ENCODE measurements at regions not wholly inside any gene's neighbourhood (a gene's known extent, or its start where the extent isn't known, plus 50 kb on each side); places are given as distances from the start of the nearest gene placed in this dataset.

- H4K5ac ChIP-seq (ENCODE audit: low read depth, low read length), result no peak overlapping the region
- H4K8ac ChIP-seq (ENCODE audit: low read depth in 2 of 2, low read length in 2 of 2), result no peak overlapping the region
- 71% methylated on average over 1 of the region's 3 CpGs; no CpG with 5 or more reads in 1 of the 2 experiments for WGBS, 2 experiments (ENCODE audit: extremely low coverage in 2 of 2, insufficient read length in 1 of 2)
- no peaks in the 10 kb centered on the region for H4K20me1 ChIP-seq (ENCODE audit: insufficient read depth, low read length)
- DNase-seq (no peak), ATAC-seq (ENCODE audit: low read depth) (no peak)
- no peaks in the 10 kb centered on the region for H3K36me3 ChIP-seq (ENCODE audit: control insufficient read depth, insufficient read depth, low read length)
- H3K23ac ChIP-seq (ENCODE audit: low read depth, low read length), result no peak overlapping the region
- H2AFZ ChIP-seq (replicated peaks; ENCODE audit: low read length, poor library complexity), result no peak overlapping the region
- in situ Hi-C loops (cut with MboI; ENCODE audit: low sequenced_read_pairs) (no loop called here), dilution Hi-C loops (cut with HindIII; ENCODE audit: low sequenced_read_pairs, unreplicated experiment) (no loop called here), intact Hi-C loops (cut with micrococcal nuclease) (no loop called here)
- no peak overlapping the region for H3K9ac ChIP-seq (ENCODE audit: low read depth, low read length)
- TF ChIP-seq ELK1 (IDR thresholded peaks at IDR 0.05; ENCODE audit: borderline replicate concordance, low read depth, low read length) (no peak), RFX5 (IDR thresholded peaks at IDR 0.05; ENCODE audit: low read depth, low read length) (no peak), SMC3 (IDR thresholded peaks at IDR 0.05; ENCODE audit: low read depth, low read length) (no peak), FOS (IDR thresholded peaks at IDR 0.05; ENCODE audit: low read depth, low read length) (no peak), RCOR1 (IDR thresholded peaks at IDR 0.05; ENCODE audit: insufficient replicate concordance, low read length) (no peak), RAD21 (IDR thresholded peaks at IDR 0.05; ENCODE audit: low read length) (no peak), MAZ (IDR thresholded peaks at IDR 0.05; ENCODE audit: borderline replicate concordance, low read depth, low read length) (no peak), BHLHE40 (IDR thresholded peaks at IDR 0.05; ENCODE audit: low read depth, low read length) (no peak), CEBPB (IDR thresholded peaks at IDR 0.05; ENCODE audit: low read depth, low read length) (no peak), MAFK (IDR thresholded peaks at IDR 0.05; ENCODE audit: low read depth, low read length) (no peak), CHD1 (IDR thresholded peaks at IDR 0.05; ENCODE audit: low read depth, low read length) (no peak), MXI1 (IDR thresholded peaks at IDR 0.05; ENCODE audit: borderline replicate concordance, low read depth, low read length) (no peak), NFE2L2 (IDR thresholded peaks at IDR 0.05; ENCODE audit: low read depth, low read length) (no peak), POLR2A (IDR thresholded peaks at IDR 0.05; ENCODE audit: low read depth, low read length) (no peak)
- TF ChIP-seq, protein P1, sequence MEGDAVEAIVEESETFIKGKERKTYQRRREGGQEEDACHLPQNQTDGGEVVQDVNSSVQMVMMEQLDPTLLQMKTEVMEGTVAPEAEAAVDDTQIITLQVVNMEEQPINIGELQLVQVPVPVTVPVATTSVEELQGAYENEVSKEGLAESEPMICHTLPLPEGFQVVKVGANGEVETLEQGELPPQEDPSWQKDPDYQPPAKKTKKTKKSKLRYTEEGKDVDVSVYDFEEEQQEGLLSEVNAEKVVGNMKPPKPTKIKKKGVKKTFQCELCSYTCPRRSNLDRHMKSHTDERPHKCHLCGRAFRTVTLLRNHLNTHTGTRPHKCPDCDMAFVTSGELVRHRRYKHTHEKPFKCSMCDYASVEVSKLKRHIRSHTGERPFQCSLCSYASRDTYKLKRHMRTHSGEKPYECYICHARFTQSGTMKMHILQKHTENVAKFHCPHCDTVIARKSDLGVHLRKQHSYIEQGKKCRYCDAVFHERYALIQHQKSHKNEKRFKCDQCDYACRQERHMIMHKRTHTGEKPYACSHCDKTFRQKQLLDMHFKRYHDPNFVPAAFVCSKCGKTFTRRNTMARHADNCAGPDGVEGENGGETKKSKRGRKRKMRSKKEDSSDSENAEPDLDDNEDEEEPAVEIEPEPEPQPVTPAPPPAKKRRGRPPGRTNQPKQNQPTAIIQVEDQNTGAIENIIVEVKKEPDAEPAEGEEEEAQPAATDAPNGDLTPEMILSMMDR (conservative IDR thresholded peaks at IDR 0.05; ENCODE audit: low read depth, low read length), result no peak
- TF ChIP-seq, protein P2, sequence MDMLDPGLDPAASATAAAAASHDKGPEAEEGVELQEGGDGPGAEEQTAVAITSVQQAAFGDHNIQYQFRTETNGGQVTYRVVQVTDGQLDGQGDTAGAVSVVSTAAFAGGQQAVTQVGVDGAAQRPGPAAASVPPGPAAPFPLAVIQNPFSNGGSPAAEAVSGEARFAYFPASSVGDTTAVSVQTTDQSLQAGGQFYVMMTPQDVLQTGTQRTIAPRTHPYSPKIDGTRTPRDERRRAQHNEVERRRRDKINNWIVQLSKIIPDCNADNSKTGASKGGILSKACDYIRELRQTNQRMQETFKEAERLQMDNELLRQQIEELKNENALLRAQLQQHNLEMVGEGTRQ (IDR thresholded peaks at IDR 0.05; ENCODE audit: low read depth, low read length), result no peak
- no peak overlapping the region for H3K14ac ChIP-seq (replicated peaks; ENCODE audit: low read depth, low read length)
- no peaks in the 10 kb centered on the region for H3K4me1 ChIP-seq (ENCODE audit: control insufficient read depth, insufficient read depth, low read length)
- no peak overlapping the region for H3K4me3 ChIP-seq (ENCODE audit: insufficient read depth, low read depth, low read length)
- ChIA-PET CTCF (no interaction called here), POLR2A (ENCODE audit: unreplicated experiment) (no interaction called here)
- H2BK15ac ChIP-seq (ENCODE audit: low read depth, low read length), result no peak overlapping the region
- H2BK120ac ChIP-seq (ENCODE audit: low read depth, low read length), result no peak overlapping the region
- BruUV-seq (replicated peaks), result no TSS peak
- no peak overlapping the region for H3K4me2 ChIP-seq (ENCODE audit: low read depth, low read length)
- no peak overlapping the region for H3K18ac ChIP-seq (ENCODE audit: low read depth, low read length)
- H3K9me3 ChIP-seq (ENCODE audit: control insufficient read depth, insufficient read depth, low read length), result no peaks in the 10 kb centered on the region
- H2BK20ac ChIP-seq (ENCODE audit: low read depth, low read length), result no peak overlapping the region
- H2AK9ac ChIP-seq (replicated peaks; ENCODE audit: low read depth, low read length, poor library complexity), result no peak overlapping the region
- H4K91ac ChIP-seq (ENCODE audit: insufficient read depth, low read depth, low read length), result no peak overlapping the region
- no peaks in the 10 kb centered on the region for H3K9me1 ChIP-seq (ENCODE audit: insufficient read depth, low read length)
- no peak overlapping the region for H2AK5ac ChIP-seq (ENCODE audit: low read depth, low read length)
- no peak overlapping the region for H3K56ac ChIP-seq (ENCODE audit: extremely low read depth, insufficient read depth, low read length)
- H3K4ac ChIP-seq (ENCODE audit: low read depth, low read length), result no peak overlapping the region
- no peak overlapping the region for H3K27ac ChIP-seq (ENCODE audit: insufficient read depth, low read length)
- H3K79me1 ChIP-seq (ENCODE audit: low read depth in 1 of 2, low read length in 2 of 2), result no peaks in the 10 kb centered on the region
- H2BK5ac ChIP-seq (ENCODE audit: low read depth, low read length, poor library complexity, severe bottlenecking), result no peak overlapping the region
- no peaks in the 10 kb centered on the region for H3K27me3 ChIP-seq (ENCODE audit: control insufficient read depth, insufficient read depth, low read length)
These were observed 188.6 kb upstream of the CCL2 start for GRCh38 chr17:34066528-34066927.

All from IMR-90 (cell line).